Fibroblast of mammary gland (primary cell): ENCODE measurements at regions not wholly inside any gene's neighbourhood (a gene's known extent, or its start where the extent isn't known, plus 50 kb on each side); places are given as distances from the start of the nearest gene placed in this dataset.

Source experiments
- DNase-seq: peaks from one replicate; pipeline ENCODE4 v3.0.0-alpha.2; 2010; ENCODE audit warnings: low read depth
- H3K4me3 ChIP-seq: 2 replicates; pipeline ENCODE4 v1.5.1; 2011; ENCODE audit warnings: low read depth, mild to moderate bottlenecking, low read length, moderate library complexity; ENCODE audit not compliant: control insufficient read depth
- CTCF ChIP-seq: conservative IDR thresholded peaks from 2 replicates; pipeline ENCODE4 v1.5.1; 2011; ENCODE audit warnings: low read depth, low read length, inconsistent platforms; ENCODE audit not compliant: control insufficient read depth, insufficient read depth

GRCh38 chr1:98179151-98179773 is 258.4 kb upstream of the DPYD start:
- no peak overlapping the region for H3K4me3 ChIP-seq
- TF ChIP-seq CTCF: no peak
- no peak for DNase-seq

GRCh38 chr1:98177751-98178150 is 256.9 kb upstream of the DPYD start:
- TF ChIP-seq CTCF: no peak
- no peak for DNase-seq
- no peak overlapping the region for H3K4me3 ChIP-seq

- no peak overlapping the region for H3K4me3 ChIP-seq
- TF ChIP-seq CTCF: no peak
- DNase-seq: no peak
These were observed 256.1 kb upstream of the DPYD start for GRCh38 chr1:98176936-98177335.

GRCh38 chr1:98176414-98176813 is 255.6 kb upstream of the DPYD start:
- no peak overlapping the region for H3K4me3 ChIP-seq
- no peak for DNase-seq
- TF ChIP-seq CTCF: no peak

- H3K4me3 ChIP-seq: no peak overlapping the region
- no peak for TF ChIP-seq CTCF
- no peak for DNase-seq
These were observed 251.7 kb upstream of the DPYD start for GRCh38 chr1:98172578-98172977.

GRCh38 chr1:98172022-98172421 is 251.2 kb upstream of the DPYD start:
- no peak overlapping the region for H3K4me3 ChIP-seq
- DNase-seq: no peak
- TF ChIP-seq CTCF: no peak

GRCh38 chr1:98164509-98164908 is 243.7 kb upstream of the DPYD start:
- DNase-seq: no peak
- no peak for TF ChIP-seq CTCF

More at GRCh38 chr1:98164509-98164908, 243.7 kb upstream of the DPYD start:
- H3K4me3 ChIP-seq: no peak overlapping the region
